CD4-positive, alpha-beta T cell treated with Interferon alpha-2 for 1 hour (primary cell): ENCODE measurements at regions not wholly inside any gene's neighbourhood (a gene's known extent, or its start where the extent isn't known, plus 50 kb on each side); places are given as distances from the start of the nearest gene placed in this dataset.
"Not testable (repeated sequence)": the region's sequence is repeated elsewhere in the genome, so short reads cannot be mapped to it uniquely, and the experiment has no call there.

Experiments used
- DNase-seq, 2 donors: peaks; one replicate each; pipeline ENCODE4 v3.0.0-alpha.2; 2020 to 2022

DNA sequence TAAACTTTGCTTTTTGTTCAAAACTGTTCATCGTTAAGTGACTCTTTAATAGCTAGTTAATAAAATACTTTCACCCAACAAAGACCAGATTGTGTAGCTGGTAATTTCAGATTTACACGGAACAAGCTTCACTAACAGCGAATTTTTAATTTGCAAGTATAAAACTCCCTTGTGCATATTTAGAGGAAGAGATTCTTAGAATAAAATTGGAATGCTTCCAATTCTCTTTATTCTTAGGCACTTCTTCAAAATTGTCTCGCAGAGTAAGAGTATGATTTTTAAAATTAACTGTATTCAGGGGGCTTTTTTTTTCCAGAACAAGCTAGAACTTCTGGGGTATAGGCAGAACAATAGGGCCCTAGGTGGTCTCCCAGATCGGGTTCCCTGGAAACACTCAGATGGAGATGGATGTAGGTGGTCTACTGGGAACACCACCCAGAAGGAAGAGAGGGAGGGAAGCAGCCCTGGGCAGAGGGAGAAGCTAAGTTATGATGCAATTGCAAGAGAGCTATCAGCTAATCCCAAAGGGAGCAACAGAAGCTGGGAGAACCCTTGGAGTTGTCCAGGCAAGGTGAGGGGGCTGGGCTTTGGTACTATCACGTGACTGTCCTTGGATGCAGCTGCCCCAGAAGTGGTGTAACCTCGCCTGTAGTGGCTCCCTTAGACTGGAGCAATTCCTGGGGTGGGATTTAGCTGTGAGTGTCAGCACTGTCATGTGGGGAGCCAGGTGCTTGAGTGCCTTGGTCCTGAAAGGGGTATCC, 151.7 kb upstream of the ASB18 start:
- no peak for DNase-seq

DNA sequence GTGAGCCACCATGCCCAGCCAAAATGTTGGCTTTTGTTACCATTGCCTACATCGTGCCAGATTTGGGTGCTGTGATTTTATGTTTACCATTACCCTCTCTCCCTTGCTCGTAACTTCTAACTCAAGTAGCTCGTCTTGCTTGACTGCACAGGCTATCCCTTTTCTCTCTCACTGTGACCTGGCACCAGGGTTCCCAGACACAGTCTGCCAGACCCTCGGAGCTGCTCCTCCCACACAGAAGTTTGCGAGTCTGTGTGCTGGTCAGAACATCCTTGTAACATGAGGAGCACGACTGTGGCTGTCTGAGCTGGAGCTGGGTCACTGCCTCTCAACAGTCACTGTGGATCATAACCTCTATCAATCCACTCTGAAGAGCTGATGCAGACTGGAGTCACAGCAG, 152.5 kb upstream of the ACKR3 start:
- DNase-seq: no peak

DNA sequence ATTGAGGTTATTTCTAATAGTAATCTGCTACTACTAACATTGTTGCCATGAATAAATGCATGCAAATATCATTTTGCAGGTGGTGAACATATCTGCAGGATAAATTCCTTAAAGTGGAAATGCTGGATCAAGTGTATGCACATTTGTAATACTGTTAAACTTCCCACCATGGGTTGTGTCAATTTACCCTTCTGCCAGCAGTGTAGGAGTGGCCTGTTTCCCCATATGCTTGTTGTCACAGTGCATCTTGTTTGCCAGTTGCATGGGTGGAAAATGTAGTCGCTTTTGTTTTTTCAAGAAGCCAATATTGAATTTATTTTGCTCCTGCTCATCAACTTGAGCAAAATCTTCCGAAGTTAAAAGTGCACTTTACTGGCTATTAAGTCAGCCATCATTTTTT, 139.0 kb upstream of the ACKR3 start:
- no peak for DNase-seq

DNA sequence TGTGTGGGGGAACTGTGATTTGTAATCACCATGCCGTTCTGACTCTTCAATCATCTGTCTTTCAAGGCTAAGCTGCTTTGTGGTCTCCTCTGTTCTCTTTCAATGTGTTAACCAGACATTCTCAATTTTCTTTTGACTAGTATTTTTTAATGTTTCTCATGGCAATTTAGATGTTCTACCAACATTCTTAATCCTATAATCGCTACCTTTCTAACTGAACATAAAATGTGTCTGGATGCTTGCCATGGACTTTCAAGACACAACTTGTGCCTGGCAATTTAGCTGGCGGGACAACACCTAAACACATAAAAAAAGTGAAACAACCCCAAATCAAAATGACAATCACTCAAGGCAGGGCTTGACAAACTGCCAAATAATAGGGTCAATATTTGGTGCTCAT, 135.0 kb upstream of the ACKR3 start:
- DNase-seq: no peak

DNA sequence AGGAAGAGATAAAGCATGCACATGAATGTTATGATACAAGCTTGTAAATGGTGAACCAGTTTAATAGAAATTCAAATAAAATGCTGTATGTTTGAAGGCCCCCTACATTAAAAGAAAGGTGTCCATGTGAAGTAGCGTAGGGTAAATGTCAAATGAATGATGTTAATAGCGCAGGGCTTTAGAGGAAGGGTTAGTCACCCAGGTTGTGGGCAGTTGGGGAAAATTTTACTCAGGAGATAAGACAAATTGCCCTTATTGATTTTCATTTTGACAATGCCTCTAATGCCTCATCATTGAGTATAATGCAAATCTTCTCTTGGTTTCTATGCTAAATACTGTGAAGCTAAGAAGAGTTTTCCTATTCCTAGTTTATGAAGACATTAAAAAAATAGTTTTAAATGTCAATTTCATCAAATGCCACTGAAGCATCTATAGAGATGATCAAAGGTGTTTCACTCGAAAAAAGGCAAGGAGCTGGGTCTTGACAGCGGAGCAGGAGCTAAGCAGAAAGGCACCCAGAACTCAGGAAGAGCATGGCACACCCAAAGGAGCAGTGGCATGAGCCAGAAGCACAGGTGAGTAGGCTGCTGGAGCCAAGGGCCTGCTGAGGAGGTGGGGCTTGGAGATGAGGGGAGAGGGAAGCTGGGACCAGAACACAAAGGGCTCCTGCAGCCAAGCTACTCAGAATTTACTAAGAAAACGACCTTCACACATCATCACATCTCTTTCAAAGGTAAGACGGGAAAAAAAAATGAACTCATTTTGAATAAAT, 129.3 kb upstream of the ACKR3 start:
- no peak for DNase-seq

DNA sequence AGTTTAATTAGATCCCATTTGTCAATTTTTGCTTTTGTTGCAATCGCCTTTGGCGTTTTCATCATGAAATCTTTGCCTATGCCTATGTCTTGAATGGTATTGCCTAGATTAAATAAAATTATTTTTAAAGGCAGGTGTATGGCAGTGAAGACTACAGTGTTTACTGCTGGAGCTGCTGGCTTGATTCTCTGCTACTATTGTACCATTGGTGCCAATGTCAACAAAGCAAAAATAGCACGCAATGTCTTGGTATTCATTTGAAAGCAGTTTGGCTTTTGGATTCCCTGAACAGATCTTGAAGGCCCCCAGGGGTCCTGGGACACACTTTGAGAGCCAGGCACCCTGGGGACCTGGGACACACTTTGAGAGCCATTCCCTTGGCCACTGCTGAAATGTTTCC, 125.4 kb upstream of the ACKR3 start:
- DNase-seq: no peak

DNA sequence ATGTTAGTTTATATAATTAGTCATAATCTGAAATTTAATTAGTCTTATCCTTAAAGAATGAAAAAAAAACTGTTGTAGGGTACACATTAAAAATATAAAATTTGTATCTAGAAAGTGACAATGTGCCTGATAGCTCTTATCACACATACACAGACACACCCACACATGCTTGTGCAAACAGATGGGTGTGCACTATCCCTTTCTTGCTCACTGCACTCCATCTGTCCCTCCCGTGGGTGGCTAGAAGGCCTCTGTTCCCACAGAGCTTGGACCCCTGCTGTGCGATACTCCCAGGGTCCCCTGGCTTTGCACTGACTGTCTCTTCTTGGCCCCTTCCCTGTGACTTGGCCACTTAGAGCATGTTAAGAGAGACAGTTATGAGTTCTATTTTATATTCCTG, 123.9 kb upstream of the ACKR3 start:
- DNase-seq: no peak

DNA sequence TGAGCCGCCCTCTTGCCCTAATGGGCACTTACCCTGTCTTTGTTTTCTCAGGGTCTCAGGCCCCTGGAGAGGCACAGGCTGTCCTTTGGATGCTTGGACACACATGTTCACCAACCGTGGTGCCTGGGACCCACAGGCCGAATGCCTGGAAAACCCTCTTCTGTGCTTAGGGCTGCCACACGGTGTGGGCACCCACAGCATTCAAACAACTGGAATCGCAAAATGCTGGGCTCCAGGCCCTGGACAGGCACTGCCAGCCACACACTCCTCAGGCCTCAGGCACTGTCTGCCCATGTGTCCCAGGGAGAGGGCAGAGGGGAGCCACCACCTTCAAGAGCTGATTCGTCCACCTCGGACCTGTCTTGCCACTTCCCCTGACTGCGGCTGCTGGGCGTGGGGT, 123.1 kb upstream of the ACKR3 start:
- no peak for DNase-seq

DNA sequence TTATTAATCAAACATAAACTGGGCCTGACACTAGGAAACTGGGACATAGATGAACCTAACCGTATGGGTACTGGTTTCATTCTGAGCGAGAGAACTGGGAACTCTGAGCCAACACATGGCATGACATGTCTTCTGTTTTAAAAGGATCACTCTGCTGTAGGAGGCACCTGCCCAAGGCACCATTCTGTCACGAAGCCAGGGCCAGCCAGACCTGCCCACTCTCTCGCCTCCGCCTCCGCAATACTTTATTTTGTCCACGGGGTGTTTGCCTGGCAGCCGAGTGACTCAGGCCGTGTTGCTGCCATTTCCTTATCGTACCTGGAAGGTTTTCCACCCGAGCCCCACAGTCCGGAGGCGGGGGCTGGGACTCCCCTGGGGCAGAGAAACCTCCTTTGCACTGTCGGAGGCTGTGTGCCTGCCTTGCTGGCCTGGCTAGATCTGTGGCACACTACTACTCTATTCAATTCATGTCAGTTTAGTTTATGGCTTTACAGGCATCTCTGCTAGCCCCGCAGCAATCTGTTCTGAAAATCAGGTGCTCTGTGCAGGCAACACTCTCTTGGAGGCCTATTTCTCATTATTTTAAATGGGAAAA, 120.4 kb upstream of the ACKR3 start:
- DNase-seq: no peak

DNA sequence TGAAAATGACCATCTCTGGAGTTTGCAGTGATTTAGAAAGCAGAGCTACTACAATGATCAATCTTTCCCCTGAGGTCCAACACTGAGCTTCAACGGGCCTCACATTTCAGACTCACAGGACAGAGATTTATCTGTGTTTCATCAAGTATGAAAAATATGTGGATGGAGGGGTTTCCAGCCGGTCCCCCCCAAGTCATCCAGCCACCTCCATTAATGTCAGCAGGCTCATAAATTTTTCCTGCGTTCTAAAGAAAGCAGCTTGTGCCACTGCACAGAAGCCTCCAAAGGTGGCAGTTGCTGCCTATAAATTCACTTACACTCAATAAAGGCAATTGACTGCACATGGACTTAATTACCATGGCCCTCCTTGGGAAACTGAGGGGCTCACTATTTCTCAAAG, 117.4 kb upstream of the ACKR3 start:
- no peak for DNase-seq

DNA sequence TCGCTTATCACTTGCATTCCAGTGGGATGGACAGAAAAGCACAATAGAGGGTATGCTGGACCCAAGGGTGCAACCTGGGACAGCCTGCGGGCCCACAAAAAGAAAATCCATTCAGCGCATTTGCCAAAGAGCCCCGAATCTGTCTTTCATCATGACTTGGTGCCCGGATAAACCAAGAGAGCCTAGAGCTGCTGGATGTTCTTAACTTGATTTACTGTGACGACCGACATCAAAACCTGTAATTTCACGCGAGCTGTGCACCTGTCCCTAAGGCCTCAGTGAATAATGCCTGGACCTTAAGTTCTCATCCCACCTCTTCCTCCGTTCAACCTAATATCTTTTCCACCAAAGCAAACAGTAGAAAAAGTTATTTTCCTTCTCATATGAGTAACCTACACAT, 115.5 kb upstream of the ACKR3 start:
- DNase-seq: no peak

DNA sequence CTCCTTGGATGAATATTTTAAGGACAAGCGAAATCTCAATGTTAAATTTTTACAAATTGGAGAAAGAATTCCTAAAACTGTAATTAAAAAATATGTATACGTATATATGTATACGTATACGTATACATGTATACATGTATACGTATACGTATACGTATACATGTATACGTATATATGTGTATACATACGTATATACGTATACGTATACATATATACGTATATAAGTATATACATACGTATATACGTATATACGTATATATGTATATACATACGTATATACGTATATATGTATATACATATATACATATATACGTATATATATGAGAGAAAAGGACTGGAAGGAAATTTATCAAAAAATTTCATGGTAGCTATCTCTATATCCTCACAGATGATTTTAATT, 110.2 kb upstream of the ACKR3 start:
- DNase-seq: no peak

DNA sequence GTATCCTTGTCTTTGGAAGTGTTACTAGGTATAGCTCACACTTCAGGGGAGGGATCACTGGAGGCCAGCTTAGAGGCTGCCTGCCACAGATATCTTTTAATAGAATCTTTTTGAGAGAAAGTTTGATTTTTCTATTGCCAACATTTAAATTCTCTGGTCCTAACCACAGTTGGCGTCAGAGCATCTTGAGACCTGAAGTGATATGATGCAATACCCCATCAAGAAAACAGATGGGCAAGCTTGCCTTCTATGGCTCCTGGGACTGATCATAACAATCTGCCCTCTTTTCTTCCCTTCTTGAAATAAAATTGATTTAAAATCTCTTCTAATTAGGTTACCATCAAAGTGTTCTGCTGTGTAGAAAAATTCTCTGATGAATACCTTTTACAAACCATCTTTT, 105.5 kb upstream of the ACKR3 start:
- no peak for DNase-seq

DNA sequence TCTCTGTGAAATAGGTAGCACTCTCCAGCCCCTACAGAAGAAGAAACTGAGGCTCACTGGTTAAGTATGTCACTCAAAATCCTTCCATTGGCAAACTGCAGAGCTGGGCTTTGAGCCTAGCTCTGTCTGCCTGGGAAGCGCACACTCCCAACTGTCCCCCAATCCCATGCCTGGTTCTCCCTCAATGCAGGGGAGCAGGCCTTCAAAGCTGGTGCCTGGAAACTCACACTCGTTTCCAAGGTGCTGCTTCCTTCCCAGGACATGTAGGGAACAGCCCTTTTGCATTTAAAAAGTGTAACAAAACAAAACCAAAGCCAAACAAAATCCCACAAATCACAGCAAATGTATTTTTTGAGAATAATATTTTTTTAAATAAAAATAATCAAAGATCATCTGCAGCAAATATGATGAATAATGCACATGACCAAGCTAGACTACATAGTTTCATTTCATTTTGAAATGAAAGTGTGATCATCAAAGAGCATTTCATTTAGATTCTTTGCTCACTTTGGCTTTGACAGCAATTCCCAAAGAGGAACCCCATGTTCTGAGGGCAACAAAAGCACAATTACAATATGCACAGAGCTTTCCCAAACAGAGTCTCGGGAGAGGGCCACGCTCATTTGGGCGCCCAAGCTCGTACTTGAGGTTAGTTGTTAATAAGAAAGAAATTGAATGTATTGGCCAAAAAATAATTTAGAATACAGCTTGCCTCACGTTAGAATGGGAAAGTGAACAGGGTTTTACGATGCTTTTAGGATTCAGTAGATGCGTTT, 96.7 kb upstream of the ACKR3 start:
- no peak for DNase-seq

DNA sequence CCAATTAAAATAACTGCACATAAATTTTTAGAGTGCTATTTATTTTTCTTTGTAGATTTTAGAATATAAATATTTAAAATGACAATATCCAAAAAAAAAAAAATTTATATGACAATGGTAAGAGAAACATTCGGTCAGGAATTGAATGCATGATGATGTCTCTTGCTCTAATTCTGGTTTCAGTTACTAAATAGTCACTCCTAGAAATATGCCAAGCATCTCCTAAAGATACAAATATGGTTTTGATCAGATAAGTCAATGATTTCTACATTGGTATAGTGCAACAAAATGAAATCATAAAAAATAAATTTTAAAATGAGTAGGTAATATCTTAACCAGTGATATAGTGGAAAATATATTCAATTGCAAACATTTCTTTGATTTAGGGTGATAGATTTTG, 95.9 kb upstream of the ACKR3 start:
- no peak for DNase-seq

DNA sequence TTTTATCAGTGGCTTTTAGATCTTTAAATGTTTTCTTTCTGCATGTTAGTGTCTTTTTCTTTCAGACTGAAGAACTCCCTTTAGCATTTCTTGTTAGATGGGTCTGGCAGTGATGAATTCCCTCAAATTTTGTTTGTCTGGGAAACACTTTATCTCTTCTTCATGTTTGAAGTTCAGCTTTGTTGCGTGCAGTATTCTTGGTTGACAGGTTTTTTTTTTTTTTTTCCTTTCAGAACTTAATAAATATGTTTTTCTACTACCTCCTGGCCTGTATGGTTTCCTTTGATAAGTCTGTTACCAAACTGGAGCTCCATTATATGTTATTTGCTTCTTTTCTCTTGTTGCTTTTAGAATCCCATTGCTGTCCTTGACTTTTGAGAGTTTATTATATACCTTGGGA, 89.8 kb upstream of the ACKR3 start:
- no peak for DNase-seq

DNA sequence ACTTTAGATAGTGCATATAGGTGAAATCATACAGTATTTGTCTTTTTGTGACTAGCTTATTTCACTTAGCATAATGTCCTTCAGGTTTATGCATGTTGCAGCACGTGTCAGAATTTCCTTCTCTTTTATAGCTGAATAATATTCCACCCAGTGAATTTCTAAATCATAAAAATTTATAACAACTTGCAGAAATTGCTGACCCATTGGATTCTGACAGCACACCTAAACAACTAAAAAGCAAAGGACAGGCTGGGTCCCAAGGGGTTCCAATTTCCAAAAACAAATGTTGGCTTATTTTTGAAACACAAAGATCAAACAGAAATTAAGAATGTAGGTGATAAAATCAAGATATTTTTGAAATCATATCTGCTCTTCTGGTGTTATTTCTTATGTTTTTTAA, 86.5 kb upstream of the ACKR3 start:
- no peak for DNase-seq

DNA sequence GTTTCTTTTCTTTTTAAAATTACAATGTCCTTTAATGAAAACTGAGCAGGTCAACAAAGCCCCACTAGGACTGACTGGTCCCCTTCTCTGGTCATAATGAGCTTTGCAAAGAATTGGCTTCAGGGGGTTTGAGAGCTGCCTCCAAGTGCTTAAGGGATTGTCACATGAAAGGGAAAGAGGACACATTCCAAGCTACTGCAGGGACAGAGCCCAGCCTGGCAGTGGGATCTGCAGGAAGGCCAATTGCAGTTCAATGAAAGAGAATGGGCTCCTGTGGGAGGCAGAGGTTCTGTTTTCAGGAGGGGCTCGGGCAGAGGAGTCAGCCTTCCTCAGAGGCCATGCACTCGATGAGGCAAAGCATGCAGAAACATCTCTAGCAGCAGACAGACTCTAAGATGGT, 84.1 kb upstream of the ACKR3 start:
- DNase-seq: no peak

DNA sequence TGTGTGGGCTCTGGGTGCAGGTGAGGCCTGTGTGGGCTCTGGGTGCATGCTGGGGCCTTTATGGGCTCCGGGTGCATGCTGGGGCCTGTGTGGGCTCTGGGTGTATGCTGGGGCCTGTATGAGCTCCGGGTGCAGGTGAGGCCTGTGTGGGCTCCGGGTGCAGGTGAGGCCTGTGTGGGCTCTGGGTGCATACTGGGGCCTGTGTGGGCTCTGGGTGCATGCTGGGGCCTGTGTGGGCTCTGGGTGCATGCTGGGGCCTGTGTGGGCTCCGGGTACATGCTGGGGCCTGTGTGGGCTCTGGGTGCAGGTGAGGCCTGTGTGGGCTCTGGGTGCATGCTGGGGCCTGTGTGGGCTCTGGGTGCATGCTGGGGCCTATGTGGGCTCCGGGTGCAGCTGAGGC, 80.5 kb upstream of the ACKR3 start:
- DNase-seq: not testable (repeated sequence)

DNA sequence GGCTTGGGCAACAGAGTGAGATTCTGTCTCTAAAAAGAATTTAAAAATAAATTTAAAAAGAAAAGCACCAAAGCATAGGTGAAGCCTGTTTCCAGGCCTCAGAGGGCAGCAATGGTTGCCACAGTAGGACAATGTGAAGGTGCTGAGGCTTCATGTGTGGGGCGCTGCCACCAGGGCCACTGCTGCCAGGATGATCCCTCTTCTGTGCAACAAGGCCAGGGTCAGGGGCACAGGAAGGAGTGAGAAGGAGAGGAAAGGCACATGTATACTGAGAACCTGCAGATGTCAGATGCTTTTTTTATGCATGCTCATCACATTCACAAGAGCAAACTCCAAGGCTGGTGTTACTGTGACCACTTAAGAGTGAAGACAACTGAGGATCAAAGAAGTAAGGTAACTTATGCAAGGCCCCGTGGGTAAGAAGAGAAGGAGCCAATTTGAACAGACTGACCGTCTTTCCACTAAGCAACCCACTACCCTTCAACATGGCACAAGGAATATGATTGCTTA, 79.7 kb upstream of the ACKR3 start:
- no peak for DNase-seq

DNA sequence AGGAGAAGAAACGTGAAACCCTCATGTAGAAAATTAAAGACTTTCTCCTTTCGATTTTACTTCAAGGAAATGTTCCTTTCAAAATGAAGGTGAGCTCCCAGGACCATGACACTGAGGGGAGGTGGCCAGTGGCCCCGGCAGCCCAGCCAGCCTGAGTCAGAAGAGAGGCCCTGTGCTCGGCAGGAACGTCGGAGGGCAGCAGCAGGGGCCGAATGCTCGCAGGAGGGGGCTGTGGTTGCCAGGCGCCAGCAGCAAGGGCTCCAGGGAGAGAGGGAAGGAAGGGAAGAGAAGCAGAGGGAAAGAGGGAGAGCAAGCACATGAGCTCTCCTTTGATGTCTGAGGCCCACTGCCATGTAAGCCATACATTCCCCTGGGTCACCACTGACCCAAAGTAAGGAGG, 73.3 kb upstream of the ACKR3 start:
- no peak for DNase-seq

DNA sequence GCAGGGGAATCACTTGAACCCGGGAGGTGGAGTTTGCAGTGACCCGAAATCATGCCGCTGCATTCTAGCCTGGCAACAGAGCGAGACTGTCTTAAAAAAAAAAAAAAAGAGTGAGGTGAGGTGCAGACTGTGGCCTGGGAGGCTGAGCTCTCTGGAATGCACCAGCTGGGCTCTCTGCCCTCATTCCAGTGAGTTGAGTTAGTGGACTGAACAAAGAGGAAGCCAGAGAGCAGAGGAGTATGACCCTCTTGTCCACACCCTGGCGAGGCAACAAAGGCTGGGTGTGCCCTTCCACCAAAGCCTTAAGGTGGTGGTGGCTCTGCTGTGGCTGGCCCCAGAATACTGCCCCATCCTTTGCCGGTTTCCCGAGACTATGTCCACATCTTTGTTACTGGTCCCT, 71.3 kb upstream of the ACKR3 start:
- no peak for DNase-seq
